DOHH2 (cell line): ENCODE measurements at regions not wholly inside any gene's neighbourhood (a gene's known extent, or its start where the extent isn't known, plus 50 kb on each side); places are given as distances from the start of the nearest gene placed in this dataset.

Source experiments
- CTCF ChIP-seq: fragments of 200-600 bp; sonication (generic); IDR thresholded peaks from one replicate; pipeline ENCODE4 v1.5.1; 2014; ENCODE audit warnings: antibody characterized with exemption, mild to moderate bottlenecking, low read depth, low read length; ENCODE audit not compliant: poor library complexity, severe bottlenecking
- EZH2phosphoT487 ChIP-seq: fragments of 200-600 bp; sonication (generic); IDR thresholded peaks from 2 replicates; pipeline ENCODE4 v1.6.1; 2017; ENCODE audit warnings: borderline replicate concordance, mild to moderate bottlenecking, antibody characterized with exemption, low read length, moderate library complexity, mixed read lengths

- TF ChIP-seq CTCF (no peak), EZH2phosphoT487 (no peak)
These were observed 1294.0 kb downstream of the MAT2B start for GRCh38 chr5:164799391-164799790.
